CD4-positive, alpha-beta T cell treated with Interleukin-17A for 4 hours (primary cell): ENCODE measurements at regions not wholly inside any gene's neighbourhood (a gene's known extent, or its start where the extent isn't known, plus 50 kb on each side); places are given as distances from the start of the nearest gene placed in this dataset.

Experiments
- DNase-seq: peaks from one replicate; pipeline ENCODE4 v3.0.0-alpha.2; 2020; ENCODE audit warnings: mixed read lengths

DNA sequence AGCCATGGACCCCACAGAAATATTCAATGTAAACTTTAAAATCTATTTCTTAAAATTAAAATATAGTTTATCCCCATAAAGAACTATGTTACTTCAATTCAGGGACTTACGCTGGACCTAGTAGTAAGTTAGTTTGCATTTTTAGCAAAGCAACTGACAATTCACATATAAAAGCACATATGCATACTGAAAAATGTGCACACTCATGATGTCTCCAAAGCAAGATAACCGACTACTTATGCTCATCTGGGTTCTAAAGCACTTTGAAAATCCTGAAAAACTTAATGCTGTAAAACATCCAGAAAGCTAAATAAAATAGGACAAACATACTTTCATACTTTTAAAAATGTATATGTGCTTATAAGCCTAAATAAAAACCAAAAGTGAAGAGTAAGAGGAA lies 264.4 kb upstream of the GAS1 start:
- DNase-seq: no peak

DNA sequence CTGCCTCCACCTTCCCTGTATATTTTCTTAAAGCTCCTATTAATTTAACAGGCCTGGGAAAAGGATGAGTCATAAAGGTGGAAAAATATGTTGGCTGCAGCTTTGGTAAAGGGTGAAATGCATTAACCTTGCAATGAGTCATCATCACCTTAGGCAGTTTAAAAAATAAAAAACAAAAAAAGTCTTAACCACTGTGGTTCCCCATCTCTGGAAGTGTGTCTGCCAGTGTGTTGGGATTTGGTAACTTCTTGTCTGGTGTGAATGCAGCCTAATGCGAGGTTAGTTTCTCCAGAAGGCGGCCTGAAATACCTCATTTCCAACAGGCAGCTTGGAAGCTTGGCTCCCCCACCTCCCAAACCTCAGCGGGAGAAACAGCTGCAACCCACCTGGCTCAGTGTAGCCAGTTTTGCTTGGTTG lies 265.3 kb upstream of the GAS1 start:
- DNase-seq: no peak

DNA sequence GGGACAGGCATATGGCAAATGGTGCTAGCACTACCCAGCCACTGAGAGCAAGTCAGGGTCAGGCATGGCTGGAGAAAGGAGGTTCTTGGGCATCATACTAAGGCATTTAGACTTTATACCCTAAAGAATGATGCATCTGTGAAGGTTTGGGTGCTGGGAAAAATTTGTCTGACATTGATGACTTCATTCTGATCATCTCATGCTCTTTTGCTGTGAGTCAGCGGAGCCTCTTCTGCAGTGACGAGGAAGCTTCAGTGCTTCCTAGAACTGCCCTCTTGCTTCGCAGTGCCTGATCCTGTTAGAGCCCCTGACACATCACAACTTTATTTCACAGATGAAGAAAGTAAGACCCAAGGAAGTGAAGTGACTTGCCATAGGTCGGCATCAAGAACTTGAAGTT lies 266.6 kb upstream of the GAS1 start:
- no peak for DNase-seq

DNA sequence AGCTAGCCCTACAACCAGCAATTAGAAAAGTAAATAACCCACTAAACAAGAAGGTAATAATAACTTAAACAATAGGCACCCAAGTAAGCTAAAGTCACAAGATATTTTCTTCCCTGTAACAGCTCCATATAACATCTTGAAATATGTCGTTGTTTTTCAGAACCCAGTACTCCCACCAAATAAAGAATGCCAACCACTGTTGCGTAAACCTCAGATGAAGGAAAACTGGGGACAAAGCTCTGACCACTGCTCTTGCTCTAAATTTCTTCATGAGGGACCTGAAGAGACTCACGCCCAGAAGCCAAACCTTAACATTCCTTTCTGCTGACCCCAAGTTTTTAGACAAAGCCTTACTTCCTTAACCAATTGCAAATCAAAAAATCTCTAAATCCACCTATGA lies 267.7 kb upstream of the GAS1 start:
- DNase-seq: no peak

DNA sequence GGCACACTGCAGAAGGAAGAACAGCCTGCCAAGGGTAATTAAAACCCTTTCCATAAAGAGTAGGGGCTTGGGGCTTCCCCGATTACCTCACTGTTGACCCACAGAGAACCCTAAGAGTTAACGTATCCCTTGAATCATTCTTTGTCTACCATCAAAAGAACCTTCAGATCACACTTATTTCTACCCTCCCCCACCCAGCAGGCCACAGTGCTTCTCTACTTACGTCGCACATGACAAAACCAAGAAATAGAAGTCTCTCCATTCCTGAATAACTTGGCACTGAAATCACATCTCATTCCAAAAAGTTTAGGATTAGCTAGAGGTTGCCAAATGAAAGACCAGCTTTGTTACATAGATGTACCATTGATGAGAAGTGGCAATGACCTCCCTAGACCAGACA lies 268.7 kb upstream of the GAS1 start:
- DNase-seq: no peak

DNA sequence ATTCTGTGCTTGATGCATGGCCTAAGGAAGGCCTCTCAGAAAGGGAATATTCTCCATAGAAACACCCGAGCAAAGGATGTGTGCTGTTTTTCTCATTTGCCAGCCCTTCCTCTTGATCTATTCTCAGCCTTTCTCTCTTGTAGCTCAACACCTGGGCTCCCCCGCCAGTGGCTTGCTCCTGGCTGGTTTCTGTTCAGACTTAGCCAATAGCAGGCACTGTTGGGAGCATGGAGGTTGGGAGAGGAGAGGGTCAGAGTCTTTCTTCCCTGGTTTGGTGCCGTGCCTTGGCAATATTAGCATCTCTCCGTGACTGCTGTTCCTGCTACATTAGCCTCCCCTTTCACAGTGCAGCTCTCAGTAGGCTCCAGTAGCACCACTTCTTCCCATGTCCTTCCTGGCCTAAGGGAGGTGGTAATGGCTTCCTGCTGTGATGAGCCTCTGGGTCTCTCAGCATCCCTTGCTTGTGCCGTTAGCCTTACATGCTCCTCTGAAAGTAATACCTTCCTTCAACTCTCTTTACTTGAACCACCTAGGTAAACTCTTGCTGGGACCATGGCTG lies 269.7 kb upstream of the GAS1 start:
- DNase-seq: no peak

DNA sequence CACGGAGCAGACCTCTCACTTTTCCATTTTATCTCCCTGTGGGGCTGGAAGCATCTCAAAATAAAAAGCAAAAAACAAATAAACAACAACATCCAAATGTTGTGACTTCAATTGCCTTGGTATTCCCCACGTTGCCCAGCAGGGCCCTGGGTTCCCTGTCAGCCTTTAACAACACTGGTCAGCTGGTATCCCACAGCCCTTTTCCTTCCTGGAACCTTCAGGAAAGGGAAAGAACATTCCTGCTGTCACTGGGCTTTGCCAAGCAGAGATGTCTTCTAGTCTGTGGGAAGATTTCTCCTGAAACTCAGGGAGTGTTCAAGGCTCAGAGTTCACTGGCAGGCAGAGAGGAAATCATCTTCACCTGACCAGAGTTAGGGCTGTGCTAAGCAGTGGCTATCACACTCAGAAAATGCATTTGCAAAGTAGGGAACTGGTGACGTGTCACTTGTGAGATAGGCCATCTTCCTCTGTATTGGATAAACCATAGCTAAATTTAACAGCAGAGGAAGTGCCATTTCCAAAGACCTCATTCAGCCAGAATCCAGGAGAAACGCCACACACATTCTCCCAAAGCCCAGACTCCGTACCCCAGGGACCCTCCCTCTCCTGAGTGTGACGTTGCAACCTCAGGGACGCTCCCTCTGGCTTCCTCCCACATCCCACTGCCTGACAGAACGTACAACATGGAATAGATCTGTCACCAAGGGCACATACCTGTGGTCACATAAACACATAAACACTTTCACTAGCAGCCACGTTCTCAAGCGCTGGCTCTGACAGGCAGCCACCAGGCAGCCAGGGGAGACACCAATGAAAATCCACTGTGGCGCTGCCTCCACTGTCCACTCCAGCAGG lies 274.0 kb upstream of the DAPK1 start:
- DNase-seq: no peak

DNA sequence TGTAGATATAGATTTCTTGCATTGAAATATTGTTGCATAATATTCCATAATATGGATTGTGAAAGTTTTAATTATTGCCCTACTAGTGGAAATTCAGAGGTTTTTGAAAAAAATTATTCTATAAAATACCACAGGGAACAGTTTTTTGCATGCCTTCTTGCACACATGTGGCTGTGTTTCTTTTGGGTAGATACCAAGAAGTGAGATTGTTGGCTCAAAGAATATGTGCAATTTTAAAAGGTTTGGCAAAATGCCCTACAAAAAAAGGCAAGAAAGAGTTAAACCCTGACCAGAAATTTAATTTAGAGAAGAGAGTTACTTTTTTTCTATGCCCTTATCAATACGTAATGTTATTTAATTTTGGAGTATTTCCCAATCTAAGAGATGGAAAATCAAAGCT lies 270.8 kb upstream of the DAPK1 start:
- no peak for DNase-seq

DNA sequence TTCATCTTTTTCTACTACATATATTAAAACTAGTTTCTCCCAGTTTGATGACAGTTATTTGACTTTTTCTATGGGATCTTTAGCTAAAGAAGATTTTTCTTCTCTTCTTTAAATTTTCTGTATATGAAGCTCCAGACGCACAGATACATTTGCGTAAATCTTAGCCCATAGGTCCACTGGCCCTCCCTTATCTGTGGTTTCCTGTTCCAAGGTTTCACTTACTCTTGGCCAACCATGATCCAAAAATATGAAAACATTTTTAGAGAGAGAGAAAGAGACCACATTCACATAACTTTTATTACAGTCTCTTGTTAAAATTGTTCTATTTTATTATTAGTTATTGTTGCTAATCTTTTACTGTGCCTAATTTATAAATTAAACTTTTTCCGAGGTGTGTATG lies 270.2 kb upstream of the DAPK1 start:
- no peak for DNase-seq

DNA sequence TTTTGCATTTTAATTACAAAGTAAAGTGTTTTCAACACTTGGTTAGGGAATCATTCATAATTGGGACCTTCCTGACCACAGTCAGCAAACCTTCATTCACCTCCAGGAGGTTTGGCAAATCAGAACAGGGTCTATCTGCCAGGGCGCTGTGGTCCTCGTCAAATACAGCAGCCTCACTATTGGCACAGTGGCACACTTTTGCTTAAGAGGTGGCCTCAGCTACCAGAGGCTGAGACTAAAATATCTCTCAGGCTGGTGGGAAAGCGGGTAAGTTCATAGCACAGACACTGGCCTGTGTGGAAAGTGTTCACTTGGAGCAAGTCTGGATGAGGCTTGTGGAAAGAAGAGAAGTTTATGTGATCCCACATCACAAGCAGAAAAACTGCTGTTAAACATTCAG lies 268.6 kb upstream of the DAPK1 start:
- no peak for DNase-seq

DNA sequence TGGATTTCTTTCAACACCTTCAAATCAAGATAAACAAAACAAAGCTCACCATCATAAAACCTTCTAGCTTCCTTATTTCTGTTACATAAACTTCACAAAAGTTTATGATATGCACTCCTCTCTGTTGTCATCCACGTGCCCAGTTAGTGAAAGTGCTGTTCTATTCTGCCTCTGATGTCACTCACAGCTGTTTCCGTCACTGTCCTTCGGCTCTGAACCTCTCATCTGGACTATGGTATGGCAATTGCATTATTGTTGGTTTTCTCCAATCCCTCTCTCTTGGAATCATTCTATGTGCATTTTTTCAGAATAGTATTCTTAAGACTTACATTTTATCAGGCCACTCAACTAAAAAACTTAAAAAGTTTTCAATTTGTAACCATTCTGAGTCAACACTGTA lies 264.2 kb upstream of the DAPK1 start:
- no peak for DNase-seq

DNA sequence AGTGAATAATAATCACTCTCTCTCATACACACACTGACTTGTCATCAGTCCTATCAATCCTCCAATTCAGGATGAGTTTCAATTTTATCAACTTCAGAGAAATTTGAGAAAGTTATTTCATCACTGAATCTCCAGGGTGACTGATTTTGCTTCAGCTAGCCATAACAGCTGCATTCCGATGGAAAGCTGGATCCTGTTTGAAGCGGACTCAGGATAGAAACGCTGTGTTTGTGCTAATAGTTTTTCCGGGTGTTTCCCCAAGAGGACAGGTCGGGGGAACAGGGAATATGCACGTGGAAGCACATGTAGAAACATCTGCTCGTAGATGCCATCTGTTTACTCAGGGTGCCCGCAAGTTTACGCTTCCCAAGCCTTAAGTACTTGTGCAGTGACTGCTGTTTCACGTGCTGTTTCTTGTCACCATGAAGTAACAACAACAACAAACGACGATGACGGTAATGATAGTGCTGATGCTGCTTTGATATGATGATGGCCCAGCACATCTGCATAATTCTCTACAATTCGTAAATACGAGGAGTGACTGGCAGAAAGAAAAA lies 263.7 kb upstream of the DAPK1 start:
- DNase-seq: no peak

DNA sequence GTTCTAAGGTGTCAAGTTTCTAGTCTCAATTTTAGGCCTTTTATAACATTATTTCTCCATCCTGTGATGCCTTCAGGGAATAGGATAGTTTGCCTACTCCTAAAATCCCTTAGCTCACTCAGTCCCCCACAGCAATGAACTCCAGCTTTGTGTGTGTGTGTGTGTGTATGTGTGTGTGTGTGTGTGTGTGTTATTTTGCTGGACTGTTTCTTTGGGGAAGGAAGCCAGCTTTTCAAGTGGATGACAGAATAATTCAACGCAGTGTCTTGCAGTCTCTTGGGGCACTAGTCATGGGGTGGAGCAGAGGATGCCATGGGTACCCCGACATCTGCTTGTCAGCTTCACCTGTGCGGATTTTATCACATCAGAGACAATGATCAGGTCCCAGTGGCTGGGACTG lies 262.8 kb upstream of the DAPK1 start:
- no peak for DNase-seq

DNA sequence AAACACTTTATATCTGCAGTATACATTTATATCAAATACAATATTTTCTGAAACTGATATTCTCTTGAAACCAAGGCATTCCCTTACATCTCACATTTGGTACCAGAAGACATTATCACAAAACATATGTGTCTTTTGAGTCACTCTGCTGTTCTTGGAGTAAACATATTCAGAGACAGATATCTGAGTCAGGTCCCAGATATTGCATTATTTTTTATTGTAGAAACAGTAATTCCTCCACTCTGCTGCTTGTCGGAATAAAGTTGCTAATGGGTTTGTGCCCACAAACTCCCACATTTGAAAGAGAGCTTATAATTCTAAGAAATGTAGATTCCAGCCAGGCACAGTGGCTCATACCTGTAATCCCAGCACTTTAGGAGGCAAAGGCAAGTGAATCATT lies 261.1 kb upstream of the DAPK1 start:
- DNase-seq: no peak

DNA sequence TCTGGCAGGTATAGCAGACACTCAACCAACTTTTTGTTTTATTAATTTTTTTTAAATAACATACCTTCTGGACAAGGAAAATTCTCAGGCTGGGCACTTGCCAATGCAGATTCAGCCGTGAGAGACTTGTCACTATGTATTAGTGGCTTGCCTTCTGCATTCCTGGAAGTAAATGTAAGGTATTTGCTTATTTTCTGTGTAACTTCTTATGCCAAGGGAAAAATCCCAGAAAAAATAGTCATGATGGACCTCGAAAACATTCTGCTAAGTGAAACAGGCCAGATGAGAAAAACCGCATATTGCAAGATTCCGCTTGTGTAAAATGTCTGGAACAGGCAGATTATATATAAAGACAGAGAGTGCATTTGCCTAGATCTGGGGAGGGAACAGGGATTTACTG lies 260.3 kb upstream of the DAPK1 start:
- DNase-seq: no peak

DNA sequence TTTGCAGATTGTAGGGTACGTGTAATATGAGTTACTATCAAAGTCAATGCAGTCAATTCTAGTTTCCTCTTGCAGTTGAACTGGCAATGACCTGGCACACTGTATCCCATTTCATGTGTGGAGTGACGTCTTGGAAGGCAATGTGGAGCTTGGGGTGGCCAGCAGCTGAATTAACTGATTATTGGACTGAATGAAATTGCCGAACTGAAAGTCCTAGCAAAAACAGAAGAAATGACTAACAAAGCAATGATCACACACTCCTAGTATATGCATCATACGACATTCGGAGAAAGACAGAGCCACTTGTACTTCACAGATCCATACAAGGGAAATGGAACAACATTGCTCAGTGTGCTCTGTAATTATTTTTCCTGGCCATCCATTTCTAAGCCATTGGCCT lies 259.1 kb upstream of the DAPK1 start:
- no peak for DNase-seq

DNA sequence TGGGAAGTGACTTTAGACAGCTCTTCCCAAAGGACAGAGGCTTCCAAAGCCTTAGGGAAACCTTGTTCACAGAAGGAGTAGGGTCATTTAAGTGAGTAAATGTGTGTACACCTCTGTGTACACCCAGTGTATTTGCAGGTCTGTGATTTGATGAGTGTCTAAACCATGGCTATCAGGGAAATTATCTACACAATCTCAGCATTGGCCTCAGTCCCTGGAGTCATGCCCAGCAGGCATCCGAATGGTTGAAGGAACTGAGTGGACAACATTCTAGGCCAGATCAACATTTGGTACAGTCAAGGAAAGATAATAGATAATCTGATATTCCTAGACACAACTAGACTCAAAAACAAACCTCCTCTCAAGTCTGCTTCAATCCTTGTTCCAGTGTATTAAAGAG lies 258.4 kb upstream of the DAPK1 start:
- DNase-seq: no peak

DNA sequence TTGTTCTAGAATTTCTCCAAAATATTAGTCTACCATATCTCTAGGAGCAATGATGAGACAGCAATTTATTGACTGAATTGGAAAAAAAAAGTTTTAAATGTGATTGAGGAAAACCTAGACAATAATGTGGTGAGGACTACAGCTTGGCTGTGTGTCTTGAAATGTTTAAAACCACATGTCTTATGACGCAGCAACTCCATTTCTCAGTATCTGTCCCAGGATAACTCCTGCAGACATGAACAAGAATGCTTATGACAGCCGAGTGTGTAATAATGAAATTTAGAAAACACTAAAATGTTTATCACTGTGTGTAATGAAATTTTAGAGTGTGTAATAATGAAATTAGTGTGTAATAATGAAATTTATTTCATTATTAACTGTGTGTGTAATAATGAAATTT lies 254.1 kb upstream of the DAPK1 start:
- no peak for DNase-seq

DNA sequence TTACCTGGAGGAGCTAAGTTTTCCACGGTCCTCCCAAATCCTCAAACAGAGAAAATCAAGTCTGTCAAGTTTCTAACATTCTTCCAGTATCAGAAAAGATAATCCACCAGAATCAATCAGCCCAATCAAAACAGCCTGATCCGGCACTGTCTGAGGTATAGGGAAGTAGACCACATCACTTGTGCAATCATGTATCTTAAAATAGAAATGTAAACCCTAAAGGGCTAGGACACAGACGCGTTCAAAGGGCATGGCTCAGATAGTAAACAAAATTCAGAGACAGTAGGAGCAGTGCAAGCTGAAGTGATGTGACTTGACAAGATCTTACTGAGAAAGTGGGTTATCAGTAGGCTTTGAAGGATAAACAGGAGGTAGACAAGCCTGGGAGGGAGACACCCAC lies 252.4 kb upstream of the DAPK1 start:
- DNase-seq: no peak

DNA sequence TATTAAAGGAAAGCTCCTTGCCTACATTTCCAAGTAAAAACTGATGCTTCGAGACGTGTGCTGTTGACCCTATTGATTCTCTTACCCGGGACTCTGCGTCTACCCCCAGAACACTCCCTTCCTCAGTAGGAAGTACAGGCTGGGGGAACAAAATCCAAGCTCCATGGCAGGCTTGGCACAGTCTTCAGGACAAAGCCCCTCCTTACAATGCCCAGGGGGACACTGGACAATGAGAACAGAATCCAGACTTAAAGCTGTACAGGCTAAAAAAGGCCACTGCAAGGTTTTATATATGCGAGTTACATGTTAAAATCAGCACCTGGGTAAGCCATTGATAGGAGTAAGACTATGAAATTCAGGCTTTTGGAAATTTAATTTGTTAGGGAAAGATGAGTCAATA lies 250.6 kb upstream of the DAPK1 start:
- DNase-seq: no peak

DNA sequence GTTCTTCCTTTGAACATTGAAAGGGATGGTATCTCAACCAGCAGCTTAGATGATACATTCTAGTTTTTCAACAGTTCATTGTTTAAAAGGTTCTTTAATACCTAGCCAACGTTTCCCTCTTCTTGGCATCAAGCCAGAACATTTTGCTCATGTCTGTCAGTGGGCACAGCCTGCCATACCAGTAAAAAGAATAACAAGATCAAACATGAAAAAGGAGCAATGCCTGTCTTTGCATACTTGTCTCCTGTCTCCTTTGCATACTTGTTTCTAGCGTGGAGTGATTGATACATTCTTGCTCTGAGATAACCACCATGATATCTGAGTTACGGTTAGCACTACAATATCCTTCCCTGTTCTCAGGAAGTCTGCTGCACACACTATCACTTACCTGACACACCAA lies 248.6 kb upstream of the DAPK1 start:
- DNase-seq: no peak

DNA sequence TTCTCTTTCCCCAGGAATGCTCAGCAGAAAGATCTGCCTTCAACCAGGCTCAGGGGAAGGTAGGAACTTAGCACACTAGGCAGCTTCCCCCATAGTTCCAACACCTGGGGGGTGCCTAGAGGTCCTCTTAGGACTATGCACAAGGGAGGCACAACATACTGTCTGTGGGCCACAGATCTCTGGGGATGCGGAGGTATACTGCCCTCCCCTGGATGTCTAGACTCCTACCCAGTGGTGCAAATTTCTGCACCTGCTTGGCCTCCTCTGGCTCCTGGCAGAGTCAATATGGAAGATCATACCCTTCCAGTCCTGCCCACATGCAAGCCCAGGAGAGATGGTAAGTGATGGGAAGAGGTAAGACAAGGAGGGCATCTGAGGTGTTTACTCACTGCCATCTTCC lies 247.5 kb upstream of the DAPK1 start:
- DNase-seq: no peak

DNA sequence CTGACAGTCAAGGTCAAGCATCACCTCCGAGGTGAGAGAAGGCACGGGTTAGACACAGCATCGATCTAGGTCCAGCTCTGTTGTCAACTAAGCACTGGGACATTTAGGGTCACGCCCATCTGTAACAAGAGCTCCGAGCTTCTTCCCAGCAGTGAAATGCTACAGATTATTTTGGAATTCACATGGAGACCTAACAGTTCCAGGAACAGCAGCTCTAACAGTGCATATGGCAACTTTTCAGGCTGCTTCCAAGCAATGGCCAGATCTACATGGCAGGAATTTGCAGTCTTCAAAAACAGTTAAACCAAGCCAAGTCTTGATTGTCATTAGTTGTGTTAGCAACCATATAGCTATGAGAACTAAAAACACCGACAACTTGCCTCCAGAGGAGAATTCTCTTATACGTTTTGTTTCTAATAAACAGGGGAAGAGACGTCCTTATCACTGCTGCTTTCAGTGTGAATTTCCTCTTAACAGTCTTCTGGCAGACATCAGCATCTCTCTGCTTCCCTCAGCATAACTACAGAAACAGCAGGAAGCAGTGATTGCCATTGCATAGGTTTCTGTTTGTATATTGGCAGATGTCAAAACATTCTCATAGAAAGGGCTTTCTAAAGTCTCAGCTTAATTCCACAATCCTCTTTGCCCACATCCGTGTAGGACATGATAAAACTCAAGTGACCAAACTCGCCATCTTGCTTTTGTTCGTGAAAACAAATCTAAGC lies 242.1 kb upstream of the DAPK1 start:
- no peak for DNase-seq

DNA sequence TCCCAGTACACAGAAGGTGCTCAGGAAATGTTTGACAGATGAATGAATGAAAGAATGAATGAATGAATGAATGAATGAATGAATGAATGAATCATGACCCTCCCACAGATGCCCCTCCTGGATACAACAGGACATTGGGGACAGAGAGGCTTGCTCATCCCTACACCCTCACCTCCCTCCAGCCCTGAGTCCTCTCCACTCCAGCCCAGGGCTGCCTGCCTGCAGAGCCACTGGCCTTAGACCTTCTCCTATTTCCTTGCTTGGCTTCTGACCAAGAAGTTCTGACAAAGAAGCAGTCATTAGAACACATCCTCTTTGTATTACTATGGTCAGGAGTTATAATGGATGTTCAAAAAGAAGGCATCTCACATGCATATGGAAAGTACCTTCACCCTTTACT lies 240.7 kb upstream of the DAPK1 start:
- no peak for DNase-seq
